ENCODE measurements at regions not wholly inside any gene's neighbourhood (a gene's known extent, or its start where the extent isn't known, plus 50 kb on each side); places are given as distances from the start of the nearest gene placed in this dataset.

GRCh38 chr17:79182176-79183042, 107.8 kb downstream of the ENGASE start:
- no peak overlapping the region for H2AFZ ChIP-seq (ENCODE audit: low read depth, low read length, severe bottlenecking)
- H3K4me3 ChIP-seq (ENCODE audit: insufficient read depth, low read length, poor library complexity, severe bottlenecking), result no peak overlapping the region
- no peaks in the 10 kb centered on the region for H3K27me3 ChIP-seq (ENCODE audit: low read length)
- no peaks in the 10 kb centered on the region for H4K20me1 ChIP-seq (ENCODE audit: low read depth, low read length)
- H3K27ac ChIP-seq (ENCODE audit: low read depth, low read length), result no peak overlapping the region
- H3K9me3 ChIP-seq (ENCODE audit: insufficient read depth, low read length), result no peaks in the 10 kb centered on the region
- TF ChIP-seq EZH2phosphoT487 (conservative IDR thresholded peaks at IDR 0.05; ENCODE audit: low read length) (no peak), CTCF (IDR thresholded peaks at IDR 0.05; ENCODE audit: insufficient read depth, low read length, poor library complexity, severe bottlenecking) (no peak)
- H3K36me3 ChIP-seq (ENCODE audit: low read length), result no peaks in the 10 kb centered on the region
- H3F3A ChIP-seq (ENCODE audit: insufficient read depth), result no peaks in the 10 kb centered on the region
- H3K9me2 ChIP-seq (replicated peaks; ENCODE audit: insufficient read depth, low read length), result no peaks in the 10 kb centered on the region
- H3K9ac ChIP-seq (ENCODE audit: low read length), result no peak overlapping the region
- H3K79me2 ChIP-seq (ENCODE audit: insufficient read depth, low read length), result no peaks in the 10 kb centered on the region
- no peak overlapping the region for H3K4me2 ChIP-seq (ENCODE audit: low read depth, low read length, poor library complexity, severe bottlenecking)

DNA sequence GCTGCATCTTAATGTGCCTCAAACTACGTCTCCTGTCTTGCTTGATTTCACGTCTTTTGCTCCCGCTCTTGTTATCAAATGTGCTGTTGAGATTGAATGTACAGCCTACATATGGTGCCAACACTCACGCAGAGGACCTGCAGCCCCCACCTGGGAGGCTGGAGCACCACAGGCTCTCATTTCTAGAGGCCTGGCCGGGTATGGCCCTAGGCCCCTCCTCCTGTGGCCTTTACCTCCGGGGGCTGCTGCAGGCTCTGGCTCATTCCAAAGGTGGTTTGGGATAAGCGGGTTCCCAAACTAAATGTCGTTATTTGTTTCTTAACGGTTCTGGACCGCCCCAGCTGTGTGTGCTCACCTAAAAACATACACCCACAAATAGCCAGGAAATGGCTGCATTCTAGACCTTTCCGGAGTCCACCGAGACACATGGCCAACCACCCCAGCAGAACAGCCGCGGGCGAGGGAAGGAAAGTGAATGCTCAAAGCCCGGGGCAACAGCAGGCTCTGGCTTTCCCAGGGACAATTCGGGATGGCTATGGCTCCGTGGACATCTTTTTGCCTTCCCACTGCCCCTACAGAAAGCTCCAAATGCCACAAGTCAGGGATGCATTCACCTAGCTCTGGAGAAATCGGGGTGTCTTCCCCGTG, 105.9 kb downstream of the ENGASE start:
- Histone ChIP-seq H4K20me1 (ENCODE audit: low read depth, low read length) (no peaks in the 10 kb centered on the region), H3F3A (ENCODE audit: insufficient read depth) (no peaks in the 10 kb centered on the region), H3K4me2 (ENCODE audit: low read depth, low read length, poor library complexity, severe bottlenecking) (no peak overlapping the region), H3K9me2 (replicated peaks; ENCODE audit: insufficient read depth, low read length) (no peaks in the 10 kb centered on the region), H3K4me3 (ENCODE audit: insufficient read depth, low read length, poor library complexity, severe bottlenecking) (no peak overlapping the region), H3K79me2 (ENCODE audit: insufficient read depth, low read length) (no peaks in the 10 kb centered on the region), H3K27me3 (ENCODE audit: low read length) (no peaks in the 10 kb centered on the region), H2AFZ (ENCODE audit: low read depth, low read length, severe bottlenecking) (no peak overlapping the region), H3K9ac (ENCODE audit: low read length) (no peak overlapping the region), H3K27ac (ENCODE audit: low read depth, low read length) (no peak overlapping the region), H3K36me3 (ENCODE audit: low read length) (no peaks in the 10 kb centered on the region), H3K9me3 (ENCODE audit: insufficient read depth, low read length) (no peaks in the 10 kb centered on the region)
- TF ChIP-seq EZH2phosphoT487 (conservative IDR thresholded peaks at IDR 0.05; ENCODE audit: low read length), result no peak
- no peak for TF ChIP-seq CTCF (IDR thresholded peaks at IDR 0.05; ENCODE audit: insufficient read depth, low read length, poor library complexity, severe bottlenecking)

- H3K27ac ChIP-seq (ENCODE audit: low read depth, low read length), result no peak overlapping the region
- H3K9me3 ChIP-seq (ENCODE audit: insufficient read depth, low read length), result no peaks in the 10 kb centered on the region
- no peaks in the 10 kb centered on the region for H3K27me3 ChIP-seq (ENCODE audit: low read length)
- H4K20me1 ChIP-seq (ENCODE audit: low read depth, low read length), result no peaks in the 10 kb centered on the region
- no peaks in the 10 kb centered on the region for H3F3A ChIP-seq (ENCODE audit: insufficient read depth)
- H3K9me2 ChIP-seq (replicated peaks; ENCODE audit: insufficient read depth, low read length), result no peaks in the 10 kb centered on the region
- no peaks in the 10 kb centered on the region for H3K36me3 ChIP-seq (ENCODE audit: low read length)
- H3K79me2 ChIP-seq (ENCODE audit: insufficient read depth, low read length), result no peaks in the 10 kb centered on the region
- TF ChIP-seq CTCF (IDR thresholded peaks at IDR 0.05; ENCODE audit: insufficient read depth, low read length, poor library complexity, severe bottlenecking) (no peak), EZH2phosphoT487 (conservative IDR thresholded peaks at IDR 0.05; ENCODE audit: low read length) (no peak)
- no peak overlapping the region for H3K4me2 ChIP-seq (ENCODE audit: low read depth, low read length, poor library complexity, severe bottlenecking)
- no peak overlapping the region for H2AFZ ChIP-seq (ENCODE audit: low read depth, low read length, severe bottlenecking)
- no peak overlapping the region for H3K4me3 ChIP-seq (ENCODE audit: insufficient read depth, low read length, poor library complexity, severe bottlenecking)
- H3K9ac ChIP-seq (ENCODE audit: low read length), result no peak overlapping the region
These were observed 104.7 kb downstream of the ENGASE start for GRCh38 chr17:79179334-79179733.

Data from SU-DHL-6 (cell line).